ENCODE measurements at regions not wholly inside any gene's neighbourhood (a gene's known extent, or its start where the extent isn't known, plus 50 kb on each side); places are given as distances from the start of the nearest gene placed in this dataset. TPM values are rescaled to one million over a fixed set of nuclear protein-coding genes. Genes with fewer than 3 reads are reported as not detected.

DNA sequence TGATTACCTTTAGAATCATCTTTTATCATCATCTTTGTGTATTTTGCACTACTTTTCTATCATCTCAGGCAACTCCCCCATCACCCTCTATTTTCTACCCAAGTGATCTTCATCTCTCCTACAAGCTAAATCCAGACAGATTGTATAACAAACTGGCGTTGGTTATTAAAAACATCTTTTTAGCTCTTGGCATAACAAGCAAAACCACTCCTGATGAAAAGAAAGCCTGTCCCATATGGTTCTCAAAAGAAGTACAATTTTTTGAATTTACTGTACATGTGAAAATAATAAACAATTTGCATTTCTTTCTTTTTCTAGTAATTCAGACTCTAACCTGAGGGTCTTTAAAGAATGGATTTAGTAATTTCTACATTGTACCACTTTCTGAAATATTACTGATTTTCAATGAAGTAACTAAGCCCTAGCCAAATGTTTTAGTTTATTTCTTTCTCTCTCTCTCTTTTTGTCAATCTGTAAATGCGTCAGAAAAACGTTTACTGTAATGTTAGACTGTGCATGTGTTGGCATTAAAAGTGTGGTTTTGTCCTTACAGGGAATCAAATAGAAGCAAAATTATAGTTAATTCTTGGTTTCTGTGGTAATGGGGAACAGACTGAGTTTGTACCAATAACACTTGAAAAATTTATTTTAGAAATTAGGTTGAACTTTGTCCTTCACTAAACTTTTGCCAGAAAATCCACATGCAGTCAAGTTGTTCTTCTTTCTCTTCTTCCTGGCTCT lies 52.5 kb upstream of the RPS23 start:
- POLR2A ChIA-PET = interaction anchor here (1.1 kb wide), 1 partner anchor 10 kb away, joined by 3 read pairs; no protein-coding TSS in a partner anchor
- H3K4me3 Mint-ChIP-seq = no peak overlapping the region
- ATAC-seq (no peak), DNase-seq (no peak)
- no peaks in the 10 kb centered on the region for H3K36me3 Mint-ChIP-seq (ENCODE audit: low read depth)
- H3K4me1 Mint-ChIP-seq (ENCODE audit: low read depth) = no peaks in the 10 kb centered on the region
- CTCF ChIA-PET = no interaction called here
- H3K27me3 Mint-ChIP-seq (ENCODE audit: low read depth) = peaks cover 8% of the 10 kb centered on the region
- H3K9me3 Mint-ChIP-seq (ENCODE audit: insufficient read depth) = no peaks in the 10 kb centered on the region
- no peak overlapping the region for H3K27ac Mint-ChIP-seq

DNA sequence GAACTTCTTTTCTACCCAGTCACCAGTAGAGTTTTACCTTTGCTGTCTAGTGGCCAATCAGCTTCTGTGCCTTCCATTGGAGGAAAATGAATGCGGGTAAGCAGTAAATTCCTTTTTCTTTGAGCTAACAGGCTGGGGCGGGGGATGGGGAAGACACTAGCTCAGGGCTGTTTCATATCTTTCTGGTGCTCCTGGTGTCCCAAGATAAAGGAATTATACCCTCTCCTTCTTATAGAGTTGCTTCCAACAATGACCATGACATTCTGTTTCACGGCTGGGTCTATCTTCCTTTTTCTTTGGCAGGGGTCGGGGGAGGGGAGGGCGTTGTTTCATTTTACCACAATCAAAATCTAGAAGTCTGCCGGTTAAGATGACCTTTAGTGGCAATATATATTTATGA lies 51.2 kb upstream of the RPS23 start:
- Mint-ChIP-seq H3K36me3 (ENCODE audit: low read depth) (no peaks in the 10 kb centered on the region), H3K4me1 (ENCODE audit: low read depth) (no peaks in the 10 kb centered on the region), H3K4me3 (no peak overlapping the region), H3K27me3 (ENCODE audit: low read depth) (peaks cover 10% of the 10 kb centered on the region), H3K9me3 (ENCODE audit: insufficient read depth) (no peaks in the 10 kb centered on the region), H3K27ac (no peak overlapping the region)
- DNase-seq (no peak), ATAC-seq (no peak)
- ChIA-PET CTCF (no interaction called here), POLR2A (interaction anchor here (0.6 kb wide), 1 partner anchor 12 kb away, joined by 3 read pairs; no protein-coding TSS in a partner anchor)

Small RNA genes lying in the stretch of these regions (microRNA-seq; reads per million reads assigned to microRNA genes)
- not detected for gene MIR3977

Data from activated CD8-positive, alpha-beta T cell treated with anti-CD3 and anti-CD28 coated beads, Interleukin-2, amount 10 ng/mL, durations not matched to agents 7 days and 5 days (primary cell).